Lung (tissue), 11 donors: ENCODE measurements at regions not wholly inside any gene's neighbourhood (a gene's known extent, or its start where the extent isn't known, plus 50 kb on each side); places are given as distances from the start of the nearest gene placed in this dataset.
"Not testable (repeated sequence)": the region's sequence is repeated elsewhere in the genome, so short reads cannot be mapped to it uniquely, and the experiment has no call there.

Experiments used
- ATAC-seq: fragments of 200-7000 bp; cut with Tn5 transposase; one replicate; pipeline ENCODE4 v1.9.1; 2020; ENCODE audit warnings: moderate number of reproducible peaks; ENCODE audit not compliant: insufficient read depth, low FRiP score
- DNase-seq, 3 donors: peaks; one replicate each; pipeline ENCODE4 v3.0.0-alpha.2; 2013 to 2017
- H3K27ac ChIP-seq, 2 donors: one replicate each; pipeline ENCODE4 v1.5.1; 2013; ENCODE audit warnings: mild to moderate bottlenecking in 2 of 2, moderate library complexity in 2 of 2, control low read depth in 1 of 2, inconsistent platforms in 1 of 2, low read depth in 1 of 2, low read length in 1 of 2
- H3K27me3 ChIP-seq, 3 donors: one replicate each; pipeline ENCODE4 v1.5.1; 2013; ENCODE audit warnings: low read length in 2 of 3; ENCODE audit not compliant: control insufficient read depth in 3 of 3, insufficient read depth in 3 of 3
- H3K36me3 ChIP-seq, 4 donors: one replicate each; pipeline ENCODE4 v1.5.1; 2013; ENCODE audit warnings: low read length in 4 of 4, mild to moderate bottlenecking in 1 of 4, moderate library complexity in 1 of 4; ENCODE audit not compliant: control insufficient read depth in 4 of 4, insufficient read depth in 4 of 4
- H3K4me1 ChIP-seq, 5 donors: one replicate each; pipeline ENCODE4 v1.5.1; 2013; ENCODE audit warnings: low read length in 5 of 5, mild to moderate bottlenecking in 2 of 5, moderate library complexity in 1 of 5; ENCODE audit not compliant: control insufficient read depth in 5 of 5, insufficient read depth in 5 of 5
- H3K4me3 ChIP-seq: one replicate; pipeline ENCODE4 v1.5.1; 2013; ENCODE audit warnings: mild to moderate bottlenecking, control low read depth, moderate library complexity
- H3K9ac ChIP-seq, 2 donors: one replicate each; pipeline ENCODE4 v1.5.1; 2013; ENCODE audit warnings: low read length in 2 of 2, control low read depth in 1 of 2; ENCODE audit not compliant: insufficient read depth in 1 of 2
- H3K9me3 ChIP-seq, 4 donors: one replicate each; pipeline ENCODE4 v1.5.1; 2013; ENCODE audit warnings: low read length in 3 of 4, mild to moderate bottlenecking in 1 of 4, moderate library complexity in 1 of 4; ENCODE audit not compliant: control insufficient read depth in 4 of 4, insufficient read depth in 3 of 4
- WGBS, 2 donors: extraction: QIAGEN DNeasy Blood & Tissue Kit; methylation state at CpG; one replicate each; pipeline ENCODE4 v1.1.7; 2013; 5-methylcytosine and 5-hydroxymethylcytosine counted together
- TF ChIP-seq, protein P1 (sequence below): IDR thresholded peaks from 2 replicates; pipeline ENCODE4 v1.5.1; 2012; ENCODE audit warnings: mild to moderate bottlenecking; ENCODE audit errors: control extremely low read depth, extremely low read depth
- donor health status: control.
- donor health status: control.
- donor health status: Bipolar disorder and iron deficiency.
- donor health status: healthy.
- donor health status: DM: yes; HTN: yes; CAD: no.

GRCh38 chr15:45821390-45821789, 186.6 kb downstream of the SQOR start:
- WGBS, 2 donors, result 83 to 84% methylated on average over 3 of the region's 3 CpGs

DNA sequence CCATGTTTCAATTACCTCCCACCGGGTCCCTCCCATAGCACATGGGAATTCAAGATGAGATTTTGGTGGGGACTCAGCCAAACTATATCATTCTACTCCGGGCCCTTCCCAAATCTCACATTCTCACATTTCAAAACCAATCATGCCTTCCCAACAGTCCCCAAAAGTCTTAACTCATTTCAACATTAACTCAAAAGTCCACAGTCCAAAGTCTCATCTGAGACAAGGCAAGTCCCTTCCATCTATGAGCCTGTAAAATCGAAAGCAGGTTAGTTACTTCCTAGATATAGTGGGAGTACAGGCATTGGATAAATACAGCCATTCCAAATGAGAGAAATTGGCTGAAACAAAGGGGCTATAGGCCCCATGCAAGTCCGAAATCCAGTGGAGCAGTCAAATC, 188.1 kb downstream of the SQOR start:
- not testable (repeated sequence) for H3K36me3 ChIP-seq, H3K4me1 ChIP-seq, H3K9ac ChIP-seq, H3K4me3 ChIP-seq, DNase-seq, H3K27me3 ChIP-seq, H3K27ac ChIP-seq, H3K9me3 ChIP-seq, ATAC-seq
- WGBS, 2 donors, result 83 to 87% methylated on average over 4 of the region's 4 CpGs

More at GRCh38 chr15:45821390-45821789, 186.6 kb downstream of the SQOR start:
- TF ChIP-seq, protein P1, sequence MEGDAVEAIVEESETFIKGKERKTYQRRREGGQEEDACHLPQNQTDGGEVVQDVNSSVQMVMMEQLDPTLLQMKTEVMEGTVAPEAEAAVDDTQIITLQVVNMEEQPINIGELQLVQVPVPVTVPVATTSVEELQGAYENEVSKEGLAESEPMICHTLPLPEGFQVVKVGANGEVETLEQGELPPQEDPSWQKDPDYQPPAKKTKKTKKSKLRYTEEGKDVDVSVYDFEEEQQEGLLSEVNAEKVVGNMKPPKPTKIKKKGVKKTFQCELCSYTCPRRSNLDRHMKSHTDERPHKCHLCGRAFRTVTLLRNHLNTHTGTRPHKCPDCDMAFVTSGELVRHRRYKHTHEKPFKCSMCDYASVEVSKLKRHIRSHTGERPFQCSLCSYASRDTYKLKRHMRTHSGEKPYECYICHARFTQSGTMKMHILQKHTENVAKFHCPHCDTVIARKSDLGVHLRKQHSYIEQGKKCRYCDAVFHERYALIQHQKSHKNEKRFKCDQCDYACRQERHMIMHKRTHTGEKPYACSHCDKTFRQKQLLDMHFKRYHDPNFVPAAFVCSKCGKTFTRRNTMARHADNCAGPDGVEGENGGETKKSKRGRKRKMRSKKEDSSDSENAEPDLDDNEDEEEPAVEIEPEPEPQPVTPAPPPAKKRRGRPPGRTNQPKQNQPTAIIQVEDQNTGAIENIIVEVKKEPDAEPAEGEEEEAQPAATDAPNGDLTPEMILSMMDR, result no peak
- Histone ChIP-seq H3K9me3 (peaks cover 0 to 3% (median 0%) of the 10 kb centered on the region in 4 donors), H3K9ac (no peak overlapping the region), H3K4me3 (no peak overlapping the region), H3K4me1 (no peaks in the 10 kb centered on the region), H3K27me3 (no peaks in the 10 kb centered on the region), H3K36me3 (no peaks in the 10 kb centered on the region), H3K27ac (no peak overlapping the region)
- no peak for DNase-seq
- no peak for ATAC-seq

DNA sequence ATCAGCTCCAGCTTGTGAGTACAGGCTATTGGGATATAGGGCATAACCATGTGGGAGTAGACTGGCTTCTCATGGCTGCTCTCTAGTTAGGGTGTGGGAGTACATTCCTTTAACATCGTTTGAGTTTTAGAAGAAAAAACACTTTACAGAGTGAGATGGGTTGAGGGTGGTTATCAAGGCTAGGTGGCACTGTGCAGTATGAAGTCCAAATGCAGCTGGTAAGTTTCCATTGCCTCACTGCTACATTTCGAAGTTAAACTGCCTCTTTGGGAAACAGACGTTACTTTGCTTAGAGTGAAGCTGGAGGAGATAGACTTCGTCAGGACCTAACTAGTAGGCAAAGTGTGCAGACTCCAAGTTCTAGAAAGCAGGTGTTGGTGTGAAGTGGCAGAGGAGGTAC, 192.4 kb downstream of the SQOR start:
- H3K36me3 ChIP-seq, result no peaks in the 10 kb centered on the region
- H3K4me3 ChIP-seq, result no peak overlapping the region
- no peak for DNase-seq
- no peak overlapping the region for H3K27ac ChIP-seq
- H3K27me3 ChIP-seq, result no peaks in the 10 kb centered on the region
- no peak for ATAC-seq
- H3K4me1 ChIP-seq, result no peaks in the 10 kb centered on the region
- peaks cover 0 to 3% (median 0%) of the 10 kb centered on the region in 4 donors for H3K9me3 ChIP-seq
- TF ChIP-seq, protein P1, result no peak
- 59 to 70% methylated on average over 4 of the region's 4 CpGs for WGBS, 2 donors
- no peak overlapping the region for H3K9ac ChIP-seq

DNA sequence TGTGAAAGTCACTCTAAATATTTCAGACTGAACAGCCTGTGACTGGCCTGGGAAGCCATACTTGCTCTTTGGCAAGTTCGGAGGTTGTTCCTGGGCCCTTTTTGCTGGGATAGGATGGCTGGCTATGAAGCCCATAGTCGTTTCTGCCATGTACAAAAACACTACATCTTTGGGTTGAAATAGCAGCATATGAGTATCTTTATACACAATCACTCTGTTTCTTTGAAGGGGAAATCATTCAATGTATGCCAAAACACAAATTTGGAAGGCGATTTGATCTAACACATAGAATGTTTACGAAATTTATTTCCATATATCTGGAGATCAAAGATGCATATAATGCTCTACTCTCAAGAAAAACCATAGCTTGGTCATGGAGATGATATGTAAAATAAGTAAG, 192.9 kb downstream of the SQOR start:
- H3K9me3 ChIP-seq, result peaks cover 0 to 3% (median 0%) of the 10 kb centered on the region in 4 donors
- no peak overlapping the region for H3K4me3 ChIP-seq
- no peaks in the 10 kb centered on the region for H3K36me3 ChIP-seq
- DNase-seq (no peak), ATAC-seq (no peak)
- TF ChIP-seq, protein P1, result no peak
- WGBS, 2 donors, result 74 to 85% methylated on average over 4 of the region's 4 CpGs
- no peaks in the 10 kb centered on the region for H3K27me3 ChIP-seq
- no peak overlapping the region for H3K27ac ChIP-seq
- no peak overlapping the region for H3K9ac ChIP-seq
- H3K4me1 ChIP-seq, result no peaks in the 10 kb centered on the region
